Natural killer cell (primary cell): ENCODE measurements at regions not wholly inside any gene's neighbourhood (a gene's known extent, or its start where the extent isn't known, plus 50 kb on each side); places are given as distances from the start of the nearest gene placed in this dataset.

ENCODE experiments used
- ATAC-seq, 3 donors: fragments of 150-1000 bp in 2 of 3; fragments of 200-7000 bp in 1 of 3; cut with Tn5 transposase; 1 replicate in 1 of 3; 2 replicates in 2 of 3; pipeline ENCODE4 v1.10.0; 2021; ENCODE audit warnings: mild to moderate bottlenecking in 2 of 3, moderate library complexity in 2 of 3
- DNase-seq, 2 donors: peaks; one replicate each; pipeline versions ENCODE4 v3.0.0 to v3.0.0-alpha.2; 2013 to 2021; ENCODE audit warnings: mixed read lengths in 1 of 2
- H3K27ac ChIP-seq: one replicate; pipeline ENCODE4 v1.5.1; 2013; ENCODE audit warnings: mild to moderate bottlenecking, low read length
- H3K27me3 ChIP-seq: one replicate; pipeline ENCODE4 v1.6.1; 2013; ENCODE audit warnings: low read length; ENCODE audit not compliant: control insufficient read depth, insufficient read depth
- H3K36me3 ChIP-seq: one replicate; pipeline ENCODE4 v1.6.1; 2013; ENCODE audit warnings: low read length; ENCODE audit not compliant: control insufficient read depth, insufficient read depth
- H3K4me1 ChIP-seq: one replicate; pipeline ENCODE4 v1.6.1; 2013; ENCODE audit warnings: low read length; ENCODE audit not compliant: control insufficient read depth, insufficient read depth
- H3K4me3 ChIP-seq: one replicate; pipeline ENCODE4 v1.5.1; 2013; ENCODE audit warnings: low read length
- H3K9me3 ChIP-seq: one replicate; pipeline ENCODE4 v1.6.1; 2013; ENCODE audit warnings: low read length; ENCODE audit not compliant: control insufficient read depth, insufficient read depth
- H3K27ac Mint-ChIP-seq, 2 donors: one replicate each; pipeline ENCODE4 v1.8.0; 2022; ENCODE audit warnings: mild to moderate bottlenecking in 2 of 2, mixed read lengths in 2 of 2, moderate library complexity in 1 of 2
- H3K27me3 Mint-ChIP-seq, 2 donors: one replicate each; pipeline ENCODE4 v1.8.0; 2022; ENCODE audit warnings: low read depth in 2 of 2, mixed read lengths in 2 of 2
- H3K36me3 Mint-ChIP-seq: one replicate; pipeline ENCODE4 v1.8.0; 2022; ENCODE audit warnings: mixed read lengths
- H3K4me1 Mint-ChIP-seq, 2 donors: one replicate each; pipeline ENCODE4 v1.8.0; 2022; ENCODE audit warnings: mixed read lengths in 2 of 2
- H3K4me3 Mint-ChIP-seq: one replicate; pipeline ENCODE4 v1.8.0; 2022; ENCODE audit warnings: mild to moderate bottlenecking, moderate library complexity, mixed read lengths
- H3K9me3 Mint-ChIP-seq, 2 donors: one replicate each; pipeline ENCODE4 v1.8.0; 2022; ENCODE audit warnings: mixed read lengths in 2 of 2
- CTCF ChIP-seq: fragments of 200-600 bp; IDR thresholded peaks from one replicate; pipeline ENCODE4 v1.8.0; 2022; ENCODE audit warnings: antibody characterized with exemption
- WGBS: methylation state at CpG from one replicate; pipeline ENCODE4 v1.1.7; 2013; ENCODE audit warnings: missing lambda C conversion rate; ENCODE audit not compliant: insufficient coverage; 5-methylcytosine and 5-hydroxymethylcytosine counted together
- intact Hi-C: fragments of 100-400 bp; cut with micrococcal nuclease; formaldehyde crosslinking; loops from one replicate; pipeline ENCODE4 v1.14.2; 2022

GRCh38 chr12:111173836-111174235 is 195.1 kb downstream of the PHETA1 start:
- Histone ChIP-seq H3K4me3 (no peak overlapping the region), H3K27me3 (no peaks in the 10 kb centered on the region), H3K9me3 (no peaks in the 10 kb centered on the region), H3K4me1 (peaks cover 7% of the 10 kb centered on the region), H3K36me3 (no peaks in the 10 kb centered on the region), H3K27ac (no peak overlapping the region)
- Mint-ChIP-seq H3K4me1 (peaks cover 0 to 5% of the 10 kb centered on the region in 2 donors), H3K9me3 (no peaks in the 10 kb centered on the region), H3K27ac (no peak overlapping the region), H3K36me3 (no peaks in the 10 kb centered on the region), H3K4me3 (no peak overlapping the region), H3K27me3 (peaks cover 17 to 23% of the 10 kb centered on the region in 2 donors)
- no peak for TF ChIP-seq CTCF
- ATAC-seq, result no peak
- no peak for DNase-seq
- WGBS, result 66% methylated on average over 3 of the region's 3 CpGs
- intact Hi-C loops, result no loop called here

GRCh38 chr12:111173391-111173790 is 195.5 kb downstream of the PHETA1 start:
- no peak for TF ChIP-seq CTCF
- ATAC-seq, result no peak
- H3K27ac Mint-ChIP-seq, result no peak overlapping the region
- no peak for DNase-seq
- no peaks in the 10 kb centered on the region for H3K9me3 Mint-ChIP-seq
- intact Hi-C loops, result no loop called here
- H3K4me3 Mint-ChIP-seq, result no peak overlapping the region
- peaks cover 0 to 5% of the 10 kb centered on the region in 2 donors for H3K4me1 Mint-ChIP-seq
- H3K27me3 Mint-ChIP-seq, result peaks cover 17 to 23% of the 10 kb centered on the region in 2 donors
- no peaks in the 10 kb centered on the region for H3K36me3 ChIP-seq
- H3K27me3 ChIP-seq, result no peaks in the 10 kb centered on the region
- H3K4me3 ChIP-seq, result no peak overlapping the region
- H3K9me3 ChIP-seq, result no peaks in the 10 kb centered on the region
- H3K27ac ChIP-seq, result no peak overlapping the region
- H3K36me3 Mint-ChIP-seq, result no peaks in the 10 kb centered on the region
- peaks cover 7% of the 10 kb centered on the region for H3K4me1 ChIP-seq
- WGBS, result 82% methylated on average over 5 of the region's 5 CpGs

GRCh38 chr12:111172786-111173185 is 196.1 kb downstream of the PHETA1 start:
- no peak for TF ChIP-seq CTCF
- H3K4me1 ChIP-seq, result peaks cover 7% of the 10 kb centered on the region
- Mint-ChIP-seq H3K36me3 (no peaks in the 10 kb centered on the region), H3K27me3 (peaks cover 17 to 23% of the 10 kb centered on the region in 2 donors), H3K27ac (no peak overlapping the region), H3K4me3 (no peak overlapping the region), H3K9me3 (no peaks in the 10 kb centered on the region), H3K4me1 (peaks cover 0 to 5% of the 10 kb centered on the region in 2 donors)
- DNase-seq (no peak), ATAC-seq (no peak)
- no peak overlapping the region for H3K27ac ChIP-seq
- no peaks in the 10 kb centered on the region for H3K27me3 ChIP-seq
- no peaks in the 10 kb centered on the region for H3K36me3 ChIP-seq
- H3K4me3 ChIP-seq, result no peak overlapping the region
- no peaks in the 10 kb centered on the region for H3K9me3 ChIP-seq
- WGBS, result 93% methylated on average over 8 of the region's 8 CpGs
- intact Hi-C loops, result no loop called here

- Mint-ChIP-seq H3K27me3 (peaks cover 17 to 23% of the 10 kb centered on the region in 2 donors), H3K27ac (no peak overlapping the region), H3K36me3 (no peaks in the 10 kb centered on the region), H3K4me3 (no peak overlapping the region), H3K4me1 (peaks cover 0 to 5% of the 10 kb centered on the region in 2 donors), H3K9me3 (no peaks in the 10 kb centered on the region)
- Histone ChIP-seq H3K27me3 (no peaks in the 10 kb centered on the region), H3K36me3 (no peaks in the 10 kb centered on the region), H3K9me3 (no peaks in the 10 kb centered on the region), H3K4me3 (no peak overlapping the region), H3K4me1 (peaks cover 7% of the 10 kb centered on the region), H3K27ac (no peak overlapping the region)
- no peak for TF ChIP-seq CTCF
- 89% methylated on average over 9 of the region's 9 CpGs for WGBS
- ATAC-seq (no peak), DNase-seq (no peak)
- intact Hi-C loops, result no loop called here
Observed at GRCh38 chr12:111171832-111172231, 197.1 kb downstream of the PHETA1 start.
